ENCODE measurements at regions not wholly inside any gene's neighbourhood (a gene's known extent, or its start where the extent isn't known, plus 50 kb on each side); places are given as distances from the start of the nearest gene placed in this dataset.
"Not testable (repeated sequence)": the region's sequence is repeated elsewhere in the genome, so short reads cannot be mapped to it uniquely, and the experiment has no call there.

DNA sequence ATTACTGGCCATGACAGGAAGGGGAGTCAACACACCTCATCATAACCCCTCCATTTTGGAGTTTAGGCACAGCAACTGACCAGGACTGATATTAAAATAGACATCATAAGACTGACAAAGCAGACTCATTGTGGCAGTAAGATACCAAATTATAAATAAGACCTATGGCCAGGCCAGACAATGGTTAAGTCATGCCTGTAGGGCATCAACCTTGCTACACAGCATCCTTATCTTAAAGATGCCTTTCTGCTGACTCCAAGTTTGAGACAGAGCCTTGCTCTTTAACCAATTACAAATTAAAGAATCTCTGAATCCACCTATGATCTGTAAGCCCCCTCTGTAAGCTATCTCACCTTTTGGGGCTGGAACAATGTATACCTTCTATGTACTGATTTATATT is 65.5 kb downstream of the VCX2 start:
- DNase-seq, result no peak

GRCh38 chrX:8103655-8104054 is 67.4 kb downstream of the VCX2 start:
- no peak for DNase-seq

DNA sequence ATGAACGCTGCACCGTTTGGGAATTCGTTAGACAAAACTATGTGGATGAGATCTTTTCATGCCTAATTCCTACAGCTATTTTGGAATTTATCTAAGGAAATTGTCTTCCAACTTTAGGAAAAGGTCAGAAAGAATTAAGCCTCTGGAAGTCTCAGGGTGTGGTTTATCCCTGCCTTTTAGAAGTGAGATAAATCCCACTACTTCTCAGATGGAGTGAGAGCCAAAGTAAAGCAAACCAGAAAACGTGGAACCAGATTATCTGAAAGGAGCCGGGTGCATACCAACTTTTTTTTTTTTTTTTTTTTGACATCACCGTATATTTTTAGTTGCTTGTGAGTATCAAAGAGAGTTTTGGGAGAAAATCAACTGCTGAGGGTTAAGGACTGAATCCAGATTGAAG is 79.6 kb downstream of the VCX2 start:
- DNase-seq, result no peak

GRCh38 chrX:8090906-8091305 is 80.2 kb downstream of the VCX2 start:
- DNase-seq, result no peak

- no peak for DNase-seq
Measured at GRCh38 chrX:8090482-8090881, 80.6 kb downstream of the VCX2 start.

GRCh38 chrX:8089141-8089540 is 81.9 kb downstream of the VCX2 start:
- no peak for DNase-seq

GRCh38 chrX:8084006-8084405 is 87.1 kb downstream of the VCX2 start:
- no peak for DNase-seq

DNA sequence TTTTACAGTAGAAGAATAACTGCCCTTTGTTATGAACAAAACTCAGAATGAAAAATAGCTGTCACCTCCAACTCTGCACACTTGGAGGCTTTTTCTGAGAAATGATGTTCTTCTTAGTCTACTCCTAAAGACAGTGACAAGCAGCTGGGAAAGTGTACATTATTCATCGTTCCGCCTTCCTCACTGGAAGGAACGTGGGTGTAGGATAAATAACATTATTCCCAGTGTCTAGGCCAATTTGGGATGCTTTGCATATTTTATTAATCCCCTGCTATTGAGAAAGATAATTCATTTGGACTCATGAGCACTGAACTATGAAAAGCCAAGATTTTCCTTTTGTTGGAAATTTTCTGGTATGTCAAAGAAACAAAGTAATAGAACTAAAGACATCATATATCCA is 87.8 kb downstream of the VCX2 start:
- DNase-seq, result no peak

GRCh38 chrX:8075636-8076035 is 95.4 kb downstream of the VCX2 start:
- no peak for DNase-seq

DNA sequence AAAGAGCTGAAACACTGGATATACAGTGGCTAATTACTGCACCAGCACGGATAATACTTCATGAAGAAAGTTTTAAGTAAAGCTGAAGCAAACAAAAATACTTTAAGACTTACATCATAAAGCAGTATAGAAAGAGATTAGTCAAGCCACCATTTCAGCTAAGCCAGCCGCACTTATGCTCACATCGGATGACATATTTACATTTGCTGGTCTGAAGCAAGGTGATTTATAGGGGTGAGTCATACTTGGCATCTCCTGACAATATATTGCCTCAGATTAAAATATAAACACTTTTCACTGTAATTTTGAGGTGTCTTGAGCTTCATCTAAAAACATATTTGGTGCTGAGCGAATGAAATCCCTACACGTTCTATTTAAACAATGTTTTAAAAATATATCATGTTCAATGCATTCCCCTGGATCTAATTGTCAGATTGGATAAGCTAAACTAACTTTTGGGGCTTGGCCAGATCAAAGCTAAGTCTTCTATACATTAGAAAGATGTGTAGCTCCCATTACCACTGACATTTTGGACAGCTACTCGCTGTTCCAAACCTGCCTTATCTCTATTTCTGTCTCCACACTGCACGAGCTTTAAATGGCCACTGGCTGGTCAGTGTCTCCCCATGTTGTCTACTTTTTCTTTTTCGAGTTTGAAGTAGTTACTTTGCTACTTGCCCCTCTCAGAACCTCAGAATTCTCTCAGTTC is 103.2 kb downstream of the VCX2 start:
- DNase-seq, result no peak

DNA sequence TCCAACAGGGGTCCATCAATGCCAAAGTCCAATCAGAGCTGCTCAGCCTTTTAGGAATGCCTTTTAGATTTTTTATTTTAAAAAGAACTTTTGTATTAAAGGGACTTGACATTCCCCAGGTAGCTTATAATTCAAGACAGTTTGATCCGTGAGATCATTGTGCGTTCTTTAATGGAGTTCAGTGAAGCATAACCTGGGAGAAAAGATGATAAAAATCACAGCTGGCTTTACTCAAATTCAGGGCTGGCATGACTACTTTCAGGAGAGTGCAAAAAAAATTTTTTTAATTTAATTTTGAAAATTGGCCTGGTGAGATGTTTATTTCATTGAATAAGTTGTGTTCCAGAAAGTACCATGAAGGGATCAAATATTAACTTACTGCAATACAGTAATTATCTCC is 118.2 kb downstream of the VCX2 start:
- no peak for DNase-seq

DNA sequence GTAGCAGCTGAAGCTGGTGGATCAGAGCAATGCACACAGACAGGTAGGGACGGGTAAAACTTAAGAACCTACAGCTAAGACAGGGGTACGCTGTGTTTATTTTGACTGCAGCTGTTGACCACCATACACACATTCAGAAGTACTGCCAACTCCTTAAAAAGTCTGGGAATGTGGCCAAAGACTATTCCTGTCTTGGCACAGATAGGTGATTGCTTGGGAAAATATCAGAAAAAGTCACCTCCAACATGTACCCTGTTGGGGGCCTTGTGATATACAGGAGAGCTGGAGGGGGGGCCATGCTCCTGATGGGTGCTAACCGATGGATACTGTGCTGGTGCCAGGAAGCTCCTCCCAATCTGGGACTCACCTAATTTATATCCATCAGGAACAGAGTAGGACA is 121.2 kb downstream of the VCX2 start:
- DNase-seq, result no peak

GRCh38 chrX:8048466-8048865 is 121.3 kb upstream of the PNPLA4 start:
- DNase-seq, result no peak

DNA sequence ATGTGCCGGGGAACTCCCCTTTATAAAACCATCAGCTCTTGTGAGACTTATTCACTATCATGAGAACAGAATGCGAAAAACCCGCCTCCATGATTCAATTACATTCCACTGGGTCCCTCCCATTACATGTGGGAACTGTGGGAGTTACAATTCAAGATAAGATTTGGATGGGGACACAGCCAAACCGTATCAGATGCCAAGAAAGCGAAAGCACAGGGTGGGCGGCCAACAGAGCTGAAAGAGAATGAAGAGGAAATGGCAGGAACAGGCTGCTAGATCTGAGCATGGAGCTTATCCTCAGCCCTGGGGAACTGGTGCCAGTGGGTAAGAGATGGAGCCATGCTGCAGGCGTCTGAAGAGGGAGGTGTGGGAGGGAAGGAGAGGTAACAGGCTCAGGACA is 117.7 kb upstream of the PNPLA4 start:
- peak in 23 of 58 donors; percentile 0 to 20 (median 4) for DNase-seq

- no peak for DNase-seq
Measured at GRCh38 chrX:8043546-8043945, 116.3 kb upstream of the PNPLA4 start.

DNA sequence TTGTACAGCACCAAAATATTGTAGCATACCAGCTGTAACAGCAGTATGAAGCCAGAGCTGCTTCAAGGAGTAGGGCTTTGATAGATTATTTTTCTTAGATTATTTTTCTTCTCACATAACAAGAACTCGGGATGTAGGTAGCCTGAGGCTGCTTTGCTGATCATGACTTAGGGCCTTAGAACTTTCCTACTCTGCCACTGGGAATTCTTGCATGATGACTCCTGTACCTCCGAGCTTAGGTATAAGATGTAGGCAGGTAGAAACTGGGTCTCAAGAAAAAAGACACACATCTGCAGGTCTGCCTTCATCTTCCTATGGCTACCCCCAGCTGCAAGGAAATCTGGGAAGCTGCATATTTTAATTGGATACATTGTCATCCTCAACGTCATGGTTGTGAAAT is 115.9 kb upstream of the PNPLA4 start:
- DNase-seq, result no peak

DNA sequence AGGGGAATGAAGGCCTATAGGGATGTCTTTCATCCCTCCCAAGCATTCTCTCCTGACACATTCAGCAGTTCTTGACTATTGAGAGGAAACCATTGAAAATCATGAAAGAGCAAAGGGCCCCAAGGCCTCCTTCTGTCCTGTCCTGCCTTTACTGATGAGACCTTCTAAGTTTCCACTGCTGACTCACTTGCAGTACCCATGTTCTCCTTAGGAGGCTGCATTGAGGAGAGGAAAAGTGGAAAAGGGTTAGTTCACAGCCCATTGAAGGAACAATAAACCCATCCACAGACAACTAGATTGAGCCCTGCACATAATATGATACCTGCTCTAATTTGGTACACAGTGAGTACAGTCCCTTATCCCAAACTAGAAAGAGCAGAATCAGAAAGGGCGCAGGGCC is 115.1 kb upstream of the PNPLA4 start:
- DNase-seq, result no peak

DNA sequence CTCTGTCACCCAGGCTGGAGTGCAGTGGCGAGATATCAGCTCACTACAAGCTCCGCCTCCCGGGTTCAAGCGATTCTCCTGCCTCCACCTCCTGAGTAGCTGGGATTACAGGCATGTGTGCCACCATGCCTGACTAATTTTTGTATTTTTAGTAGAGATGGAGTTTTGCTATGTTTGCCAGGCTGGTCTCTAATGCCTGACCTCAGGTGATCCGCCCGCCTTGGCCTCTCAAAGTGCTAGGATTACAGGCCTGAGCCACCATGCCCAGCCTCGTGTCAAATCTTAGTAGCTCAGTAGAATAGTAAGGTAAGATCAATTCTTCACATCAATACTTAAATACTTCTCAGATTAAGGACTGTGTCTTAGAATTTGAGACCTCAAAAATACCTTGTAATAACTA is 112.5 kb upstream of the PNPLA4 start:
- DNase-seq, result not testable (repeated sequence)

DNA sequence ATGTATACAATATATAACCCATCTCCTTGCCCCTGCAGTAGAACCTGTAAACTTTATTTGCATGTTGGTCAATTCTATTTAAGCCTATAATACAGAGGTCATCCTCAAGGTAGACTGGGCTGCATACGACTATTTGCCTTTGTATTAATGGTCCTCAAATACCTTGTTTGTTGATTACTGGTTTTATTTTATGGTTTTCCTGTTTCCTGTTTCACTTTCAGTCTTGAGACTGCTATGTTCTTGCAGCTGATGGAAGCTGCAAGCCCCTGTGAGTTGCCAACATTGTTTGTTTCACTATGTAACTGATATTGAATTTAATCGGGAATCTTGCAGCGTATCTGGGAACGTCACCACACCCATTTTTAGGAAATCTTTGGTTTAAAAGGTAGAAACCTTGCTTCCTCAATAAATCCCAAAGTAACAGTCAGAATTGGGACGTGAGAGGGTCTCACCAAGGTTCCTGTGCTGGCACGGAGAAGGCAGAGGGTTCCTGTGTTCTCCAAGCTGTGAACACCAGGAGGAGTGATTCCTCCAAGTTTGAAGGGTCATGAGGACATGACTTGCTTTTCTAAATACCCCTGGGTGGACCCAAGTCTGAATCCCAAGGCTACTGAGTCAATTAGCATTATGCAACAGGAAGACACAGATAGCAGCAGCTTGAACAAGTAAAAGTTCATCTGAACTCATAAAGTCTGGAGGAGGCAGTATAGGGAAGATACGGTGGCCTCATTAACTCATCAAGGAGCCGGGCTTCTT is 110.6 kb upstream of the PNPLA4 start:
- no peak for DNase-seq

DNA sequence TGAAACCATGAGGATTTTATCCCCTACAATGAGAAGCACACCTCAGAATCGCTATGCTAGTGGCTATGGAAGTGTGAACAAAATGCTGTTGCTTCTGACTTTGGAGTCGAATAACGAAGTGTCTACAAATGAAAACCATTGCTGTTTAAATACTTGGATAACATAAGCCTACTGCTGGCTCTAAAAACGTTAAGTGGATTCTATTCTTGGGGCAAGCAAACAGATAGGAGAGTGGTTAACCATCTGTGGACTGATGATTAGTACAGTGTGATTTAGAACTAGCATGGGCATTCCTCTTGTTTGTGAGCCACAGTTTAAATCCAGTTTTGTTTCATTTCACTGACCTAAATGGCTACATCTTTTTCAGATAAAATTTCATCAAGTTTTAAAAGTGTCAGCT is 109.7 kb upstream of the PNPLA4 start:
- no peak for DNase-seq

- no peak for DNase-seq
Measured at GRCh38 chrX:8034058-8034457, 106.8 kb upstream of the PNPLA4 start.

DNA sequence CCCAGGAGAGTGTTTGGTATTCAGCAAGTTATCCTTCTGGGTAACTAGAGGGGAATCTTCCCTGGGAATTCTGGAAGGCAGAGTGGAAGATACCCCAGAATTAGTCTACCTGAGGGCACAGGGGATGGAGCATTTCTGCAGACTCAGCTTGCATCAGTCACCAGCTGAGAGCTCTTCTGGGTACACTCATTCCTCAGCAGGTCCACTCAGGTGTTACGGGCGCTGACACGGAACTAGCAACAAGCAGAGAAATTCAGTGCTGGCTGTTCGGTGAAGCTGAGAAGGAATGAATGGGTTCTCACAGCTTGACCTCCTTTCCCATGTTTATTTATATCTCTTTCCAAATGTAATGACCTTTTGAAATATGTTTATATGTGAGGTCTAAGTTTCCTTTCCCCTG is 106.0 kb upstream of the PNPLA4 start:
- no peak for DNase-seq

DNA sequence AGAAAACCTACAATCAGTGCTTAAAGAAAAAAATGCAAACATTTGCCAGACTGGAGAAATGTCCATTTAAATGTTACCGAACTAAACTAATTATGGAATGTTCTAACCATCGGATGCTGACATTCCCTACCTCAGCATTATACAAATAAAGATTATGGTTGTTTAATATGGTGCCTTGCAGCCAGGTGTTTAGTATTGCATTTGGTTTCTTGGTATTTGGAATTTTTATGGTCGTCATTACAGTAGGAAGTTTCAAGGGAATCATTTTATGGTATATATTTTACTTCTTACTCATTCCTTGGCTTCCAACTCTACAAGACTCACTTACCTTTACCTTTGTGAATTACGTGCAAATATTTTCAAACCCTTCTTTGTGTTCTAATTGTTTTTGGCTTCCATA is 103.1 kb upstream of the PNPLA4 start:
- DNase-seq, result no peak

Data from anterior cingulate cortex (tissue), 58 donors.